ENCODE measurements at regions not wholly inside any gene's neighbourhood (a gene's known extent, or its start where the extent isn't known, plus 50 kb on each side); places are given as distances from the start of the nearest gene placed in this dataset.

GRCh38 chr3:170713653-170714052 lies 127.8 kb upstream of the SLC7A14 start:
- Mint-ChIP-seq H3K36me3 (no peaks in the 10 kb centered on the region), H3K27me3 (ENCODE audit: low read depth in 3 of 3) (peaks cover 2 to 5% (median 3%) of the 10 kb centered on the region in 3 donors), H3K27ac (no peak overlapping the region), H3K4me1 (peaks cover 6% of the 10 kb centered on the region), H3K9me3 (peaks cover 5 to 17% (median 11%) of the 10 kb centered on the region in 7 donors), H3K4me3 (no peak overlapping the region)
- TF ChIP-seq CTCF (IDR thresholded peaks at IDR 0.05): no peak
- H3K27ac ChIP-seq (ENCODE audit: low read depth in 1 of 2, low read length in 2 of 2): no peak overlapping the region
- WGBS (ENCODE audit: insufficient coverage): no CpG with 5 or more reads among the region's 4 CpGs
- no peak overlapping the region for H3K9ac ChIP-seq (ENCODE audit: insufficient read depth, low read length, poor library complexity, severe bottlenecking)
- DNase-seq: no peak
- no peak overlapping the region for H3K4me3 ChIP-seq (replicated peaks in 1 of 3; ENCODE audit: low read depth in 2 of 3, low read length in 3 of 3)
- no peaks in the 10 kb centered on the region for H3K4me1 ChIP-seq (ENCODE audit: control insufficient read depth in 1 of 2, insufficient read depth in 2 of 2, low read length in 2 of 2)
- peaks cover 6 to 14% of the 10 kb centered on the region in 2 donors for H3K9me3 ChIP-seq (replicated peaks in 1 of 2; ENCODE audit: control insufficient read depth in 1 of 2, insufficient read depth in 1 of 2, low read length in 2 of 2)
- intact Hi-C loops (cut with micrococcal nuclease): no loop called here
- H3K79me2 ChIP-seq (ENCODE audit: insufficient read depth, low read length): no peaks in the 10 kb centered on the region
- no peaks in the 10 kb centered on the region for H4K20me1 ChIP-seq (ENCODE audit: insufficient read depth, low read length)
- no peak overlapping the region for H3K4me2 ChIP-seq (replicated peaks; ENCODE audit: extremely low read depth, low read length, poor library complexity, severe bottlenecking)
- H3K36me3 ChIP-seq (replicated peaks in 1 of 2; ENCODE audit: control insufficient read depth in 1 of 2, insufficient read depth in 2 of 2, low read length in 2 of 2): no peaks in the 10 kb centered on the region
- no peaks in the 10 kb centered on the region for H3K27me3 ChIP-seq (ENCODE audit: control insufficient read depth in 2 of 2, insufficient read depth in 2 of 2, low read length in 2 of 2)
- no peak overlapping the region for H2AFZ ChIP-seq (ENCODE audit: insufficient read depth, low read depth, low read length, poor library complexity, severe bottlenecking)

- no peak overlapping the region for H2AFZ ChIP-seq (ENCODE audit: insufficient read depth, low read depth, low read length, poor library complexity, severe bottlenecking)
- no peaks in the 10 kb centered on the region for H3K36me3 ChIP-seq (replicated peaks in 1 of 2; ENCODE audit: control insufficient read depth in 1 of 2, insufficient read depth in 2 of 2, low read length in 2 of 2)
- H3K27me3 ChIP-seq (ENCODE audit: control insufficient read depth in 2 of 2, insufficient read depth in 2 of 2, low read length in 2 of 2): no peaks in the 10 kb centered on the region
- Mint-ChIP-seq H3K4me1 (peaks cover 6% of the 10 kb centered on the region), H3K27ac (no peak overlapping the region), H3K36me3 (no peaks in the 10 kb centered on the region), H3K9me3 (peaks cover 5 to 17% (median 11%) of the 10 kb centered on the region in 7 donors), H3K27me3 (ENCODE audit: low read depth in 3 of 3) (peaks cover 2 to 5% (median 3%) of the 10 kb centered on the region in 3 donors), H3K4me3 (no peak overlapping the region)
- TF ChIP-seq CTCF (IDR thresholded peaks at IDR 0.05): no peak
- H3K9me3 ChIP-seq (replicated peaks in 1 of 2; ENCODE audit: control insufficient read depth in 1 of 2, insufficient read depth in 1 of 2, low read length in 2 of 2): peaks cover 6 to 14% of the 10 kb centered on the region in 2 donors
- WGBS (ENCODE audit: insufficient coverage): no CpG with 5 or more reads among the region's 2 CpGs
- H3K4me1 ChIP-seq (ENCODE audit: control insufficient read depth in 1 of 2, insufficient read depth in 2 of 2, low read length in 2 of 2): no peaks in the 10 kb centered on the region
- no peak overlapping the region for H3K4me3 ChIP-seq (replicated peaks in 1 of 3; ENCODE audit: low read depth in 2 of 3, low read length in 3 of 3)
- H3K79me2 ChIP-seq (ENCODE audit: insufficient read depth, low read length): no peaks in the 10 kb centered on the region
- no peak overlapping the region for H3K9ac ChIP-seq (ENCODE audit: insufficient read depth, low read length, poor library complexity, severe bottlenecking)
- no peak for DNase-seq
- no peak overlapping the region for H3K4me2 ChIP-seq (replicated peaks; ENCODE audit: extremely low read depth, low read length, poor library complexity, severe bottlenecking)
- H3K27ac ChIP-seq (ENCODE audit: low read depth in 1 of 2, low read length in 2 of 2): no peak overlapping the region
- intact Hi-C loops (cut with micrococcal nuclease): no loop called here
- no peaks in the 10 kb centered on the region for H4K20me1 ChIP-seq (ENCODE audit: insufficient read depth, low read length)
Observed at GRCh38 chr3:170712798-170713197, 126.9 kb upstream of the SLC7A14 start.
